GM12878 (cell line): ENCODE measurements at regions not wholly inside any gene's neighbourhood (a gene's known extent, or its start where the extent isn't known, plus 50 kb on each side); places are given as distances from the start of the nearest gene placed in this dataset.

Experiments
- ATAC-seq: fragments of 200-7000 bp; cut with Tn5 transposase; 3 replicates; pipeline ENCODE4 v1.9.1; 2020; ENCODE audit warnings: mild to moderate bottlenecking, moderate library complexity
- BruUV-seq: library from RNA; stranded (reverse); fragments of 400-500 nt; replicated peaks from 2 replicates; lab custom pipeline; 2021; lab: Mats Ljungman, UMichigan
- CTCF ChIA-PET: fragments of 300-600 bp; sonication (Branson Sonifier 250); formaldehyde crosslinking; extraction: SDS; loops from one replicate; lab custom pipeline; 2021; ENCODE audit warnings: inconsistent platforms; lab: Yijun Ruan, JAX
- POLR2A ChIA-PET: fragments of 350-600 bp; formaldehyde crosslinking; extraction: SDS; loops from one replicate; lab custom pipeline; 2021; ENCODE audit warnings: inconsistent platforms; lab: Charles Lee
- RAD21 ChIA-PET: fragments of 300-600 bp; sonication (Branson Sonifier 250); formaldehyde crosslinking; loops from one replicate; lab custom pipeline; 2023; ENCODE audit warnings: antibody characterized with exemption; ENCODE audit not compliant: unreplicated experiment; lab: Charles Lee
- SMC1A ChIA-PET: fragments of 300-600 bp; sonication (Branson Sonifier 250); formaldehyde crosslinking; loops from one replicate; lab custom pipeline; 2023; ENCODE audit not compliant: unreplicated experiment, uncharacterized antibody; lab: Charles Lee
- DNase-seq: peaks from one replicate; pipeline ENCODE4 v3.0.0-alpha.2; 2011; ENCODE audit warnings: low read depth, low spot score
- FAIRE-seq: peaks from 3 replicates; lab custom pipeline; 2011; peaks lifted over from hg19 to GRCh38; lab: Jason Lieb, UNC
- H2AFZ ChIP-seq: 2 replicates; pipeline ENCODE4 v1.6.0; 2011; ENCODE audit warnings: low read depth, low read length, control low read depth; ENCODE audit not compliant: control insufficient read depth
- H3K27ac ChIP-seq: 2 replicates; pipeline ENCODE4 v1.5.1; 2011; ENCODE audit warnings: control low read depth; ENCODE audit not compliant: control insufficient read depth, insufficient read depth
- H3K27me3 ChIP-seq, 2 experiments: replicated peaks in 1 of 2; 2 replicates each; pipeline versions ENCODE4 v1.6.0 to v1.6.1; 2011; ENCODE audit warnings: low read length in 1 of 2; ENCODE audit not compliant: control insufficient read depth in 2 of 2, insufficient read depth in 2 of 2
- H3K36me3 ChIP-seq, 2 experiments: 2 replicates each; pipeline ENCODE4 v1.5.1; 2011; ENCODE audit warnings: low read length in 1 of 2; ENCODE audit not compliant: control insufficient read depth in 2 of 2, insufficient read depth in 2 of 2
- H3K4me1 ChIP-seq: 2 replicates; pipeline ENCODE4 v1.6.1; 2011; ENCODE audit warnings: mild to moderate bottlenecking, low read length, moderate library complexity, mixed read lengths; ENCODE audit not compliant: control insufficient read depth, insufficient read depth
- H3K4me2 ChIP-seq: 2 replicates; pipeline ENCODE4 v1.6.0; 2011; ENCODE audit warnings: control low read depth; ENCODE audit not compliant: control insufficient read depth, insufficient read depth
- H3K4me3 ChIP-seq: fragments of 200-600 bp; sonication (generic); 2 replicates; pipeline ENCODE4 v1.5.1; 2016
- H3K79me2 ChIP-seq: 2 replicates; pipeline ENCODE4 v1.6.0; 2011; ENCODE audit warnings: low read length; ENCODE audit not compliant: control insufficient read depth, insufficient read depth
- H3K9ac ChIP-seq: 2 replicates; pipeline ENCODE4 v1.8.0; 2011; ENCODE audit warnings: low read length, control low read depth, mixed read lengths; ENCODE audit not compliant: control insufficient read depth, insufficient read depth
- H3K9me3 ChIP-seq: replicated peaks from 3 replicates; pipeline ENCODE4 v1.5.1; 2011; ENCODE audit warnings: mild to moderate bottlenecking, low read length; ENCODE audit not compliant: control insufficient read depth, insufficient read depth
- H4K20me1 ChIP-seq: 2 replicates; pipeline ENCODE4 v1.6.0; 2011; ENCODE audit not compliant: control insufficient read depth, insufficient read depth
- BCL11A ChIP-seq: IDR thresholded peaks from 2 replicates; pipeline ENCODE4 v1.6.1; 2011; ENCODE audit warnings: low read depth, low read length
- BMI1 ChIP-seq: fragments of 450-650 bp; IDR thresholded peaks from 2 replicates; pipeline ENCODE4 v1.6.1; 2016; ENCODE audit warnings: mild to moderate bottlenecking, moderate library complexity, borderline replicate concordance
- ESRRA ChIP-seq: IDR thresholded peaks from 2 replicates; pipeline ENCODE4 v1.6.1; 2012; ENCODE audit warnings: mild to moderate bottlenecking, low read length, improper control_type of control experiment
- GABPA ChIP-seq: IDR thresholded peaks from 2 replicates; pipeline ENCODE4 v1.6.1; 2014; ENCODE audit warnings: antibody characterized with exemption, low read depth, mild to moderate bottlenecking, inconsistent platforms
- HDAC2 ChIP-seq: fragments of 200-600 bp; sonication (generic); IDR thresholded peaks from 2 replicates; pipeline ENCODE4 v1.6.1; 2017
- MXI1 ChIP-seq: fragments of 150-350 bp; IDR thresholded peaks from 2 replicates; pipeline ENCODE4 v1.6.1; 2011; ENCODE audit warnings: low read depth, mild to moderate bottlenecking, inconsistent platforms, low read length, improper control_type of control experiment
- NFIC ChIP-seq: IDR thresholded peaks from 2 replicates; pipeline ENCODE4 v1.6.1; 2012; ENCODE audit warnings: low read depth, mild to moderate bottlenecking, inconsistent platforms, low read length, moderate library complexity
- NFXL1 ChIP-seq: fragments of 450-650 bp; IDR thresholded peaks from 2 replicates; pipeline ENCODE4 v1.6.1; 2017; ENCODE audit warnings: antibody characterized with exemption, mild to moderate bottlenecking, borderline replicate concordance
- POLR2AphosphoS5 ChIP-seq: IDR thresholded peaks from 2 replicates; pipeline ENCODE4 v1.6.1; 2011; ENCODE audit warnings: mild to moderate bottlenecking, low read length, inconsistent platforms
- SMAD5 ChIP-seq: IDR thresholded peaks from 2 replicates; pipeline ENCODE4 v1.6.1; 2016; ENCODE audit warnings: antibody characterized with exemption, low read depth
- SPI1 ChIP-seq: IDR thresholded peaks from 2 replicates; pipeline ENCODE4 v1.6.1; 2011; ENCODE audit warnings: low read depth, mild to moderate bottlenecking, low read length, moderate library complexity, borderline replicate concordance; ENCODE audit not compliant: insufficient read depth
- SRF ChIP-seq, 2 experiments: IDR thresholded peaks; 2 replicates each; pipeline ENCODE4 v1.6.1; 2011; ENCODE audit warnings: low read depth in 2 of 2, low read length in 2 of 2, mild to moderate bottlenecking in 1 of 2, moderate library complexity in 1 of 2
- WGBS: methylation state at CpG from one replicate; pipeline ENCODE4 v1.1.6; 2016; ENCODE audit warnings: low lambda C conversion rate; ENCODE audit not compliant: insufficient replicate concordance, insufficient coverage; ENCODE audit errors: missing lambda C conversion rate; 5-methylcytosine and 5-hydroxymethylcytosine counted together
- in situ Hi-C: fragments of 300-500 bp; cut with MboI; formaldehyde crosslinking; loops from 9 replicates; pipeline ENCODE4 v1.14.3; 2018; ENCODE audit warnings: mixed read lengths
- intact Hi-C: fragments of 100-400 bp; cut with micrococcal nuclease; formaldehyde crosslinking; loops from one replicate; pipeline ENCODE4 v1.14.2; 2022; ENCODE audit not compliant: unreplicated experiment
- TF ChIP-seq, protein P1 (sequence below): fragments of 450-650 bp; IDR thresholded peaks from 2 replicates; pipeline ENCODE4 v1.6.1; 2018; ENCODE audit warnings: mild to moderate bottlenecking, low read depth, moderate library complexity; ENCODE audit not compliant: partially characterized antibody
- TF ChIP-seq, protein P2 (sequence below): fragments of 450-650 bp; IDR thresholded peaks from 2 replicates; pipeline ENCODE4 v1.6.1; 2017; ENCODE audit warnings: mild to moderate bottlenecking, moderate library complexity
- TF ChIP-seq, protein P3 (sequence below): fragments of 450-650 bp; IDR thresholded peaks from 2 replicates; pipeline ENCODE4 v1.6.1; 2016; ENCODE audit warnings: mild to moderate bottlenecking

DNA sequence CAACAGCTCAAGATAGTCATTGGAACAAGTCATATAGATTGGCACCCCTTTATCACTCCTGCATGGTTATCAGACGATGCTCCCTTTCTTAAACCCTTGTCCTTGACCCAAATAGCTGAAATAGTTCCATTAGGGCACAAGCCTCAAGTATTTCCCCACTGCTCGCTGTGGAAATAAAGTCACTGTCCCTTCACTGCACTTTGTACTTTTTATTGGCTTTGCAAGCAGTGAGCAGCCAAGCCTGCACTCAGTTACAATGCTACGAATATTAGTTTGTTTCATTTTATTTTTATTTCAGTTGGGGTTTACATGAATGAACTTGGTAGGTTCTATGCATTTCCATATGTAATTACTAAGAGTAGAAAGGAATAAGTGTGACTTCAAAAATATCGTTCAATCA lies 1176.4 kb downstream of the BRINP3 start (continued):
- TF ChIP-seq, protein P1, sequence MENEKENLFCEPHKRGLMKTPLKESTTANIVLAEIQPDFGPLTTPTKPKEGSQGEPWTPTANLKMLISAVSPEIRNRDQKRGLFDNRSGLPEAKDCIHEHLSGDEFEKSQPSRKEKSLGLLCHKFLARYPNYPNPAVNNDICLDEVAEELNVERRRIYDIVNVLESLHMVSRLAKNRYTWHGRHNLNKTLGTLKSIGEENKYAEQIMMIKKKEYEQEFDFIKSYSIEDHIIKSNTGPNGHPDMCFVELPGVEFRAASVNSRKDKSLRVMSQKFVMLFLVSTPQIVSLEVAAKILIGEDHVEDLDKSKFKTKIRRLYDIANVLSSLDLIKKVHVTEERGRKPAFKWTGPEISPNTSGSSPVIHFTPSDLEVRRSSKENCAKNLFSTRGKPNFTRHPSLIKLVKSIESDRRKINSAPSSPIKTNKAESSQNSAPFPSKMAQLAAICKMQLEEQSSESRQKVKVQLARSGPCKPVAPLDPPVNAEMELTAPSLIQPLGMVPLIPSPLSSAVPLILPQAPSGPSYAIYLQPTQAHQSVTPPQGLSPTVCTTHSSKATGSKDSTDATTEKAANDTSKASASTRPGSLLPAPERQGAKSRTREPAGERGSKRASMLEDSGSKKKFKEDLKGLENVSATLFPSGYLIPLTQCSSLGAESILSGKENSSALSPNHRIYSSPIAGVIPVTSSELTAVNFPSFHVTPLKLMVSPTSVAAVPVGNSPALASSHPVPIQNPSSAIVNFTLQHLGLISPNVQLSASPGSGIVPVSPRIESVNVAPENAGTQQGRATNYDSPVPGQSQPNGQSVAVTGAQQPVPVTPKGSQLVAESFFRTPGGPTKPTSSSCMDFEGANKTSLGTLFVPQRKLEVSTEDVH: no peak
- no peak for TF ChIP-seq NFIC
- TF ChIP-seq GABPA: no peak
- TF ChIP-seq ESRRA: no peak
- no peak for TF ChIP-seq HDAC2
- TF ChIP-seq NFXL1: no peak

DNA sequence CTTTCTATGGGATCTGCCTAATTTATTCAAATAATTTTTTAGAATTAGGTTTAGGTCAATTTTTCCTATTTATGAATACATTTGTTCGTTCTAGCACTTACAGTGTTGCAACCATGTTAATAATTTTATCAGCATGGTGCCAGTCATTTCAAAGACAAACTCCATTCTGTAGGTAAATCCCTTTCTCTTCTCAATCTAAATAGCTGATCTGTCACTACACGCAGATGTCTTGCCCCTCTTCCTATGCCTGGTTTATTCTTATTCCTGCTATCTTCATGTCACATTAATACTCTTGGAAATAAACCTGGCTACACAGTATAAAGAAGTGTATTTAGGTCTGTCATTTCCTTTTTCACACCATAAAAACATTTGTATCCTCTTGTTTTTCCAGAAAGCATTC lies 1172.4 kb downstream of the BRINP3 start:
- Histone ChIP-seq H3K9ac (no peak overlapping the region), H2AFZ (no peak overlapping the region), H3K4me1 (no peaks in the 10 kb centered on the region), H3K4me3 (no peak overlapping the region), H3K4me2 (no peak overlapping the region), H3K9me3 (no peaks in the 10 kb centered on the region), H3K27ac (no peak overlapping the region), H3K27me3 (no peaks in the 10 kb centered on the region), H3K79me2 (no peaks in the 10 kb centered on the region), H3K36me3 (no peaks in the 10 kb centered on the region), H4K20me1 (no peaks in the 10 kb centered on the region)
- POLR2A ChIA-PET: no interaction called here
- DNase-seq (no peak), ATAC-seq (no peak), FAIRE-seq (no peak)
- RAD21 ChIA-PET: no interaction called here
- in situ Hi-C loops (no loop called here), intact Hi-C loops (no loop called here)
- CTCF ChIA-PET: no interaction called here
- BruUV-seq: no TSS peak
- SMC1A ChIA-PET: no interaction called here
- 20% methylated on average over 2 of the region's 2 CpGs for WGBS
- TF ChIP-seq MXI1 (no peak), SRF (IDR thresholded peaks at IDR 0.05; ENCODE audit: low read depth in 2 of 2, low read length in 2 of 2) (no peak), SPI1 (no peak), BMI1 (no peak), BCL11A (no peak), SMAD5 (no peak), POLR2AphosphoS5 (no peak)
- TF ChIP-seq, protein P2, sequence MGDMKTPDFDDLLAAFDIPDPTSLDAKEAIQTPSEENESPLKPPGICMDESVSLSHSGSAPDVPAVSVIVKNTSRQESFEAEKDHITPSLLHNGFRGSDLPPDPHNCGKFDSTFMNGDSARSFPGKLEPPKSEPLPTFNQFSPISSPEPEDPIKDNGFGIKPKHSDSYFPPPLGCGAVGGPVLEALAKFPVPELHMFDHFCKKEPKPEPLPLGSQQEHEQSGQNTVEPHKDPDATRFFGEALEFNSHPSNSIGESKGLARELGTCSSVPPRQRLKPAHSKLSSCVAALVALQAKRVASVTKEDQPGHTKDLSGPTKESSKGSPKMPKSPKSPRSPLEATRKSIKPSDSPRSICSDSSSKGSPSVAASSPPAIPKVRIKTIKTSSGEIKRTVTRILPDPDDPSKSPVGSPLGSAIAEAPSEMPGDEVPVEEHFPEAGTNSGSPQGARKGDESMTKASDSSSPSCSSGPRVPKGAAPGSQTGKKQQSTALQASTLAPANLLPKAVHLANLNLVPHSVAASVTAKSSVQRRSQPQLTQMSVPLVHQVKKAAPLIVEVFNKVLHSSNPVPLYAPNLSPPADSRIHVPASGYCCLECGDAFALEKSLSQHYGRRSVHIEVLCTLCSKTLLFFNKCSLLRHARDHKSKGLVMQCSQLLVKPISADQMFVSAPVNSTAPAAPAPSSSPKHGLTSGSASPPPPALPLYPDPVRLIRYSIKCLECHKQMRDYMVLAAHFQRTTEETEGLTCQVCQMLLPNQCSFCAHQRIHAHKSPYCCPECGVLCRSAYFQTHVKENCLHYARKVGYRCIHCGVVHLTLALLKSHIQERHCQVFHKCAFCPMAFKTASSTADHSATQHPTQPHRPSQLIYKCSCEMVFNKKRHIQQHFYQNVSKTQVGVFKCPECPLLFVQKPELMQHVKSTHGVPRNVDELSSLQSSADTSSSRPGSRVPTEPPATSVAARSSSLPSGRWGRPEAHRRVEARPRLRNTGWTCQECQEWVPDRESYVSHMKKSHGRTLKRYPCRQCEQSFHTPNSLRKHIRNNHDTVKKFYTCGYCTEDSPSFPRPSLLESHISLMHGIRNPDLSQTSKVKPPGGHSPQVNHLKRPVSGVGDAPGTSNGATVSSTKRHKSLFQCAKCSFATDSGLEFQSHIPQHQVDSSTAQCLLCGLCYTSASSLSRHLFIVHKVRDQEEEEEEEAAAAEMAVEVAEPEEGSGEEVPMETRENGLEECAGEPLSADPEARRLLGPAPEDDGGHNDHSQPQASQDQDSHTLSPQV: no peak
- TF ChIP-seq, protein P3, sequence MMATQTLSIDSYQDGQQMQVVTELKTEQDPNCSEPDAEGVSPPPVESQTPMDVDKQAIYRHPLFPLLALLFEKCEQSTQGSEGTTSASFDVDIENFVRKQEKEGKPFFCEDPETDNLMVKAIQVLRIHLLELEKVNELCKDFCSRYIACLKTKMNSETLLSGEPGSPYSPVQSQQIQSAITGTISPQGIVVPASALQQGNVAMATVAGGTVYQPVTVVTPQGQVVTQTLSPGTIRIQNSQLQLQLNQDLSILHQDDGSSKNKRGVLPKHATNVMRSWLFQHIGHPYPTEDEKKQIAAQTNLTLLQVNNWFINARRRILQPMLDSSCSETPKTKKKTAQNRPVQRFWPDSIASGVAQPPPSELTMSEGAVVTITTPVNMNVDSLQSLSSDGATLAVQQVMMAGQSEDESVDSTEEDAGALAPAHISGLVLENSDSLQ: no peak
